GM12873 (cell line): ENCODE measurements at regions not wholly inside any gene's neighbourhood (a gene's known extent, or its start where the extent isn't known, plus 50 kb on each side); places are given as distances from the start of the nearest gene placed in this dataset.

ENCODE experiments used
- TF ChIP-seq, protein P1 (sequence below): IDR thresholded peaks from 2 replicates; pipeline ENCODE4 v1.5.1; 2012; ENCODE audit warnings: low read depth, mild to moderate bottlenecking, moderate library complexity, low read length, control low read depth; ENCODE audit not compliant: insufficient read depth; ENCODE audit errors: missing control alignments

GRCh38 chr1:243944429-243945160 is 94.6 kb upstream of the AKT3 start:
- TF ChIP-seq, protein P1, sequence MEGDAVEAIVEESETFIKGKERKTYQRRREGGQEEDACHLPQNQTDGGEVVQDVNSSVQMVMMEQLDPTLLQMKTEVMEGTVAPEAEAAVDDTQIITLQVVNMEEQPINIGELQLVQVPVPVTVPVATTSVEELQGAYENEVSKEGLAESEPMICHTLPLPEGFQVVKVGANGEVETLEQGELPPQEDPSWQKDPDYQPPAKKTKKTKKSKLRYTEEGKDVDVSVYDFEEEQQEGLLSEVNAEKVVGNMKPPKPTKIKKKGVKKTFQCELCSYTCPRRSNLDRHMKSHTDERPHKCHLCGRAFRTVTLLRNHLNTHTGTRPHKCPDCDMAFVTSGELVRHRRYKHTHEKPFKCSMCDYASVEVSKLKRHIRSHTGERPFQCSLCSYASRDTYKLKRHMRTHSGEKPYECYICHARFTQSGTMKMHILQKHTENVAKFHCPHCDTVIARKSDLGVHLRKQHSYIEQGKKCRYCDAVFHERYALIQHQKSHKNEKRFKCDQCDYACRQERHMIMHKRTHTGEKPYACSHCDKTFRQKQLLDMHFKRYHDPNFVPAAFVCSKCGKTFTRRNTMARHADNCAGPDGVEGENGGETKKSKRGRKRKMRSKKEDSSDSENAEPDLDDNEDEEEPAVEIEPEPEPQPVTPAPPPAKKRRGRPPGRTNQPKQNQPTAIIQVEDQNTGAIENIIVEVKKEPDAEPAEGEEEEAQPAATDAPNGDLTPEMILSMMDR, result no peak

DNA sequence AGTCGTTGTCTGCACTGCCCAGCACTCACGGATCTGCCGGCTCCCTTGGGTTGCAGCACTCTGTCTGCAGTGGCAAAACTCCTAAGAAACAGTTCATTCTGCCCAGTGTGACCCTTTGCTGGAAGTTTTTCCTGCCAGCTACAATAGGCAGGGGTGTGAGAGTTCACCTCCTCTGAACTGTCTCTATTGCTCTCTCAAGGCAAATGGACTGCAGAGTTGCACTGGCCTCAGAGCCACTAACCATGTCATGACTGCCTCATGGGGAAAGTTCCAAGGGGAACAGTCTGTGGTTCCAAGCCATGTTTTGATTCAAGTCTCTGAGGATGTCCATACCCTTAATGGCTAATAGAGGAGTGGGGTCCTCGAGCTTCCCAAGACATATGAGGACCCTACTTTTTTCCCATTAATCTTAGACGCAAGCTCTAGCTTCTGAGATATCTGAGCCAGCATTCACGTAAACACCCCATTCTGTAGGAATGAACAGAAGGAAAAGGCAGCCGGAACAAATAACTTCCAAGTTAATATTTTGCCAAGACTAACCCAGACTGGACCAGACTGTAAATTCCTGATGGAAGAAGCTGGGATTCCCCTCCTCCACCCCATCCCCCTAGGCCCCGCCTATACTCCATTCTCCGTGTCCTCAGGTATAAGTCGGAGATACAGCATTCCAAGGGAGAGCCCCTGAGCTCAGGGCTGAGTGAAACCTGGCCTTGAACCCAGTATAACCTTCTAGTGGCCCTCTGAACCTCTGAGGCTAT is 93.8 kb upstream of the AKT3 start:
- TF ChIP-seq, protein P1, result no peak

DNA sequence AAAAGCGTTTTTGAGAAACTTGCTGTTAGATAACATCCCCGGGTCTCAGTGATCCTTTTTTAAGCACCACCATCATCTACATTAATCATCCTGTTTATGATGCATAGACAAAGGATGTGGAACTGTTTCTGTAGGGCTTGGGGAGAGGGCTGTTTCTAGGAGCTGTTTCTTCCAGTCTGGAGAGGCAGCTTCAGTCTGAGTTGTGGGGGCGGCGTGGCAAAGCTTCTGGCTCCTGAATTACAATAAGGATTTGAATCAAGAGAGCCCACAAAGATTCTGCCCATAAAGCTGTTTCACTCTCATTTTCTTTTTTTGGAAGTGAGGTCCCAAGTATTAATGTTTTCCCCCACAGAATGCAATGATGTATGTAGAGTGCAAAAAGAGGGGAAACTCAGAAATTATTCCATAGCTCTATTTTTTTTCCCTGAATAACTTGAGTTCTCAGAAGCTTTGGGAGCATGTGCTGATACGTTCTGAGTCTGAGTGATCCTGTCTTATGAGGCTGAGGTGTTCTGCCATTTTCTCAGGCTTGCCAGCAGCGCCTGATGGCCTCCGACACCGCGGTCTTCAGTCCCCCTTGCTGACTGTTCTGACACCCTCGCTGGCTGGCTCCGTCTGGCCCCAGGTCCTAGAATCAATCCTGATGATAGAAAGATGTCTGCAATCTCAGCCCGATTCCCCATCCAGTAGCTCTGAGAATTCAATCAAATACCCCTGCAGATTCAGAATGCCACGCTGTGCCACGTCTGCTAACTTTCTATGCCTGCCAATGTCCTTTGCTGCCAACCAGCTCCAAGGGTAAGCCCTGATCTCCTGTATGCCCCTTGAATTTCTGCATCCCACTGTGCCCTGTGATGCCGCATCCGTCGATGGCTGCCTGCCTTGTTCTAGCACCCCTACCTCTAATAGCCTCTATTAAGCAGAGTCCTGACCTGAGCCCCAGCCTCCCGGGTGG is 92.4 kb upstream of the AKT3 start:
- TF ChIP-seq, protein P1, result no peak

DNA sequence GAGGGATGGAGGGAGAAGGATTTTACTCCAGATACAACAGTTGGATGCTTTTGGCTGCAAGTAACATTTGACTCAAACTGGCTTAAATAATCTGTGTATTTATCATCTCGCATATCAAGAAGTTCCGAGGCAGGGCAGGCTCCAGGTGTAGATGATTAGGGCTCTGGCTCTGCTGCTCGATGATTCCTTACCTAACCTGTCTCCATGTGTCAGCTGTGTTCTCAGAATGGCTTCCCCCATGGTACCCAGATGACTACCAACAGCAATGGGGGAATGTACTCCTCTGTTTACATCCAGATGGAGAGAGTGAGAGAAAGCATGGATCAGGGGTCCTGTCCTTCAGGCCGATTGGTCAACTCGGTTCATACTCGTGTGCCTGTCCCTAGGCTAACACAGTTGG is 90.4 kb upstream of the AKT3 start:
- TF ChIP-seq, protein P1, result no peak

DNA sequence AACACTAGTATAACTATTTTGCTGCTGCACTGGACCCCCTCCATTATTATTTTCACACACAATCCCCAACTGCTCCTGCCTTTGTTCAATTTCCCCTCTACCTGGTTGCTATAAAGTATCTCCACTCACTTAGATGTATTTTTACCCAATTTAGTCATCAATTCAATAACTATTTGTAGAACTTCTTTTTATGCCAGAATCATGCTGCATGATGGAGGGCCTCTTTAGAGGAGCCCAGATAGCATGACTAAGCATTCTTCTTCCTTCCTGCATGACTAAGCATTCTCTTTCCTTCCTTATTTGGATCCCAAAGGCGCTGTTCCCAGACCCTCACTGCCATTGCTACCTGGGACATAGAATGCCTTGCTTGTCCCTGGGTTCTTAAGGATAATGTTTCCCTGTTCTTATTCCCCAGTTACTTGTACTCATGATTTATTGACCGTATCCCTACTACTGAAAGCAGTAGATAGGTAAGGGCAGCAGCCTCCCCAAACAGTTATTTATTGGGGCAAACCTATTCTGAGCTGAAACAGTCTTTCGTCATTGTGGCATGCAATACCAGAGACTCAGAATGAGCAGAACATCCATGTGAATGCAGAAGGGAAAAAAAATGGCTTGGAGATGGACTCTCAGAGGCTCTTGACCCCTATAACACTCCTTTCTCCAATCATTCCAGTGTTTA is 89.3 kb upstream of the AKT3 start:
- TF ChIP-seq, protein P1, result no peak

DNA sequence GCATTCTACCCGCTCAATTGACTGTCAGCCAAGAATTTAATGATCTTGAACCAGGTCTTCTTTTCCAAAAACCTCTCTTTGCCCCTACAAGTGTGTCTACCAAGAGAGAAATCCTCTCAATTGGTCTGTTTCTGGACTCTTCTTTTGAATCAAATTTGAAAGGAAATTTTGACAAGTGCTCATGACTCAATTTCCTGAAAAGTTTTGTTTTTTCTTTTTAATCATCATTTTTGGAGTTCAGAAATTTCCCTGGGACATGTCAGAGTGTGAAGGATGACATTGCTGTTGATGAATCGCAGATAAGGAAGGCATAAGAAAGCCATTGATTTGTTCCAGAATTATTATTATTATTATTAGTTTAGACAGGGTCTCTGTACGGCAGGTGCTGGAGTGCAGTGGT is 88.2 kb upstream of the AKT3 start:
- TF ChIP-seq, protein P1, result no peak

DNA sequence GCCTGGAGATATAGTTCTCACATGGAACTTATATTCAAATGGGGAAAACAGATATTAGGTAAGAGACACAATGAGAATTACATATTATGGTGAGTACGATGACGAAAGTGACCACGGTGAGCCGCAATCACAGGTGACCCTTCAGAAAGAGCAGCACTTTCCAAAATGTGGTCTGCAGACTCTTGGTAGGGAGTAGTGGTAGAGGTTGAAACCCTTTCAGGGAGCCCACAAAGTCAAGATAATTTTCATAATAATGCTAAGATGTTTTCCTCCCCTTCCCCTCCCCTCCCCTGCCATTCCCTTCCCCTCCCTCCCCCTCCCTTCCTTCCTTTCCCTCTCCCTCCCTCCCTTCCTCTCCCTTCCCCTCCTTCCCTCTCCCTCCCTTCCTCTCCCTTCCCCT is 83.5 kb upstream of the AKT3 start:
- TF ChIP-seq, protein P1, result no peak
